ENCODE measurements at regions not wholly inside any gene's neighbourhood (a gene's known extent, or its start where the extent isn't known, plus 50 kb on each side); places are given as distances from the start of the nearest gene placed in this dataset.

GRCh38 chr3:22506871-22507270, 696.3 kb upstream of the UBE2E2 start:
- no peaks in the 10 kb centered on the region for H3K4me1 ChIP-seq
- WGBS, 2 donors, result 30 to 40% methylated on average over 1 of the region's 1 CpG
- no peak for TF ChIP-seq POLR2A (IDR thresholded peaks at IDR 0.05)
- TF ChIP-seq CTCF (IDR thresholded peaks at IDR 0.05), result no peak
- no peaks in the 10 kb centered on the region for H3K9me3 ChIP-seq
- intact Hi-C loops (cut with DNase I), result no loop called here
- DNase-seq (no peak), ATAC-seq (no peak)
- no peaks in the 10 kb centered on the region for H3K27me3 ChIP-seq
- no peak overlapping the region for H3K4me3 ChIP-seq
- no peak overlapping the region for H3K27ac ChIP-seq
- no peaks in the 10 kb centered on the region for H3K36me3 ChIP-seq (replicated peaks in 1 of 2; ENCODE audit: insufficient read depth in 1 of 2, low read depth in 2 of 2)

- DNase-seq (no peak), ATAC-seq (no peak)
- no peak overlapping the region for H3K4me3 ChIP-seq
- H3K4me1 ChIP-seq, result no peaks in the 10 kb centered on the region
- intact Hi-C loops (cut with DNase I), result no loop called here
- no peak overlapping the region for H3K27ac ChIP-seq
- no peaks in the 10 kb centered on the region for H3K36me3 ChIP-seq (replicated peaks in 1 of 2; ENCODE audit: insufficient read depth in 1 of 2, low read depth in 2 of 2)
- H3K9me3 ChIP-seq, result no peaks in the 10 kb centered on the region
- no peaks in the 10 kb centered on the region for H3K27me3 ChIP-seq
- TF ChIP-seq CTCF (IDR thresholded peaks at IDR 0.05), result no peak
Observed at GRCh38 chr3:22507709-22508108, 695.4 kb upstream of the UBE2E2 start.

- no peak for DNase-seq
- WGBS, 2 donors, result 79 to 85% methylated on average over 3 of the region's 3 CpGs
Observed at GRCh38 chr3:22523925-22524324, 679.2 kb upstream of the UBE2E2 start.

GRCh38 chr3:22526266-22526837, 676.8 kb upstream of the UBE2E2 start:
- no peak overlapping the region for H3K4me3 ChIP-seq
- H3K4me1 ChIP-seq, result no peaks in the 10 kb centered on the region
- no peaks in the 10 kb centered on the region for H3K36me3 ChIP-seq (replicated peaks in 1 of 2; ENCODE audit: insufficient read depth in 1 of 2, low read depth in 2 of 2)
- 29 to 38% methylated on average over 1 of the region's 1 CpG for WGBS, 2 donors
- no peaks in the 10 kb centered on the region for H3K9me3 ChIP-seq
- H3K27me3 ChIP-seq, result no peaks in the 10 kb centered on the region
- no peak for DNase-seq
- TF ChIP-seq POLR2A (IDR thresholded peaks at IDR 0.05), result no peak
- TF ChIP-seq CTCF (IDR thresholded peaks at IDR 0.05), result no peak
- no peak overlapping the region for H3K27ac ChIP-seq
- ATAC-seq, result no peak
- intact Hi-C loops (cut with DNase I), result no loop called here

More at GRCh38 chr3:22523925-22524324, 679.2 kb upstream of the UBE2E2 start:
- Histone ChIP-seq H3K4me1 (no peaks in the 10 kb centered on the region), H3K4me3 (no peak overlapping the region), H3K27me3 (no peaks in the 10 kb centered on the region), H3K27ac (no peak overlapping the region), H3K36me3 (replicated peaks in 1 of 2; ENCODE audit: insufficient read depth in 1 of 2, low read depth in 2 of 2) (no peaks in the 10 kb centered on the region), H3K9me3 (no peaks in the 10 kb centered on the region)
- TF ChIP-seq POLR2A (IDR thresholded peaks at IDR 0.05), result no peak
- no peak for TF ChIP-seq CTCF (IDR thresholded peaks at IDR 0.05)
- ATAC-seq, result no peak
- intact Hi-C loops (cut with DNase I), result no loop called here

GRCh38 chr3:22536541-22536940, 666.6 kb upstream of the UBE2E2 start:
- Histone ChIP-seq H3K36me3 (replicated peaks in 1 of 2; ENCODE audit: insufficient read depth in 1 of 2, low read depth in 2 of 2) (no peaks in the 10 kb centered on the region), H3K27ac (no peak overlapping the region), H3K27me3 (no peaks in the 10 kb centered on the region), H3K4me3 (no peak overlapping the region), H3K4me1 (no peaks in the 10 kb centered on the region), H3K9me3 (peaks cover 0 to 3% (median 0%) of the 10 kb centered on the region in 3 donors)
- DNase-seq (no peak), ATAC-seq (no peak)
- intact Hi-C loops (cut with DNase I), result no loop called here
- 75 to 79% methylated on average over 1 of the region's 1 CpG for WGBS, 2 donors
- TF ChIP-seq POLR2A (IDR thresholded peaks at IDR 0.05), result no peak
- no peak for TF ChIP-seq CTCF (IDR thresholded peaks at IDR 0.05)
